NB4 (cell line): ENCODE measurements at regions not wholly inside any gene's neighbourhood (a gene's known extent, or its start where the extent isn't known, plus 50 kb on each side); places are given as distances from the start of the nearest gene placed in this dataset.

ENCODE experiments used
- CTCF ChIP-seq: IDR thresholded peaks from one replicate; pipeline ENCODE4 v1.5.1; 2012; ENCODE audit warnings: low read depth, low read length
- MAX ChIP-seq: IDR thresholded peaks from 2 replicates; pipeline ENCODE4 v1.6.1; 2011; ENCODE audit warnings: low read depth, low read length
- MYC ChIP-seq: IDR thresholded peaks from 2 replicates; pipeline ENCODE4 v1.6.1; 2011; ENCODE audit warnings: low read depth, low read length
- POLR2A ChIP-seq: IDR thresholded peaks from 2 replicates; pipeline ENCODE4 v1.6.1; 2011; ENCODE audit warnings: mild to moderate bottlenecking; ENCODE audit not compliant: insufficient read length; ENCODE audit errors: extremely low read depth

- no peak for TF ChIP-seq CTCF
- no peak for TF ChIP-seq MAX
- TF ChIP-seq POLR2A = no peak
- no peak for TF ChIP-seq MYC
Measured at GRCh38 chr3:27789420-27789819, 67.3 kb upstream of the EOMES start.
